ENCODE measurements at regions not wholly inside any gene's neighbourhood (a gene's known extent, or its start where the extent isn't known, plus 50 kb on each side); places are given as distances from the start of the nearest gene placed in this dataset.

GRCh38 chr5:107088907-107089306 lies 581.8 kb downstream of the EFNA5 start:
- no peaks in the 10 kb centered on the region for H3K79me2 ChIP-seq (ENCODE audit: insufficient read depth, low read length)
- no peaks in the 10 kb centered on the region for H3K9me3 ChIP-seq (ENCODE audit: control insufficient read depth in 1 of 2, insufficient read depth in 1 of 2, low read depth in 1 of 2, low read length in 2 of 2)
- ChIA-PET POLR2A (no interaction called here), CTCF (interaction anchor here (1.2 kb wide), 1 partner anchor 159 kb away, joined by 3 read pairs; no protein-coding TSS in a partner anchor), RAD21 (ENCODE audit: low non-redundant PET in 1 of 2, low total read pairs in 2 of 2, uncharacterized antibody in 2 of 2, unreplicated experiment in 2 of 2) (no interaction called here)
- TF ChIP-seq SP1 (IDR thresholded peaks at IDR 0.05; ENCODE audit: low read depth) (no peak), CBX3 (IDR thresholded peaks at IDR 0.05; ENCODE audit: low read depth) (no peak), TCF7L2 (IDR thresholded peaks at IDR 0.05; ENCODE audit: borderline replicate concordance, extremely low read depth, insufficient read depth, insufficient read length) (no peak), SIN3A (IDR thresholded peaks at IDR 0.05; ENCODE audit: low read depth) (no peak), ZNF274 (IDR thresholded peaks at IDR 0.05; ENCODE audit: low read depth, low read length) (no peak), ZFX (IDR thresholded peaks at IDR 0.05) (no peak), YY1 (IDR thresholded peaks at IDR 0.05; ENCODE audit: extremely low read depth, insufficient replicate concordance, low read depth, low read length) (no peak)
- no peak overlapping the region for H3K27ac ChIP-seq (ENCODE audit: low read depth, low read length)
- no peak overlapping the region for H2AFZ ChIP-seq (ENCODE audit: low read depth, low read length, poor library complexity, severe bottlenecking)
- DNase-seq (ENCODE audit: low read depth, low spot score) (no peak), ATAC-seq (no peak)
- no peaks in the 10 kb centered on the region for H3K36me3 ChIP-seq (ENCODE audit: control insufficient read depth in 1 of 2, insufficient read depth in 2 of 2, low read length in 2 of 2)
- H3K4me2 ChIP-seq (ENCODE audit: low read length) = no peak overlapping the region
- H3K9ac ChIP-seq (ENCODE audit: low read length) = no peak overlapping the region
- no TSS peak for BruUV-seq (replicated peaks)
- no peak overlapping the region for H3K4me3 ChIP-seq (replicated peaks in 1 of 2; ENCODE audit: low read depth in 1 of 2, low read length in 2 of 2)
- H3K9me2 ChIP-seq (ENCODE audit: insufficient read depth) = no peaks in the 10 kb centered on the region
- H4K20me1 ChIP-seq (ENCODE audit: insufficient read depth) = no peaks in the 10 kb centered on the region
- intact Hi-C loops (cut with micrococcal nuclease) = no loop called here
- H3K4me1 ChIP-seq (ENCODE audit: control insufficient read depth in 1 of 2, insufficient read depth in 2 of 2, low read length in 2 of 2) = no peaks in the 10 kb centered on the region
- no peaks in the 10 kb centered on the region for H3K27me3 ChIP-seq (ENCODE audit: insufficient read depth, low read length)

DNA sequence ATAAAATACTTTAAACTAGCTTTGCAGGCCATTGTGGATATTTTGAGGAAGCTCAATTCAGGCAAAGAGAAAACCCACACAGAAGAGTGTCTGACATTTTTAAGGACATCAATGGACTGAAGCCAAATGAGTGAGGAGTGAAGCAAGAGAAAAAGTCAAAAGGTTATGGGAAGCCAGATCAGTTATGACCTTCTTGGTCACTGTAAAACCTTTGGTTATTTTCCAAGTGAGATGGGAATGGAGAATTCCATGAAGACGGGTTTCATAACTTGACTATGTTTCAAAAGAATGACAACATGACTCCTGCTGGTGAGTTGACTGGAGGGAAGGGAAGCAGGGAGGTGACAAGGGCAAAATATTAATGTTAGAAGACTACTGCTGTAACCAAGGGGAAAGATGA lies 585.2 kb downstream of the EFNA5 start:
- no peaks in the 10 kb centered on the region for H3K36me3 ChIP-seq (ENCODE audit: control insufficient read depth in 1 of 2, insufficient read depth in 2 of 2, low read length in 2 of 2)
- H3K4me2 ChIP-seq (ENCODE audit: low read length) = no peak overlapping the region
- no peak overlapping the region for H3K9ac ChIP-seq (ENCODE audit: low read length)
- H3K9me3 ChIP-seq (ENCODE audit: control insufficient read depth in 1 of 2, insufficient read depth in 1 of 2, low read depth in 1 of 2, low read length in 2 of 2) = no peaks in the 10 kb centered on the region
- ChIA-PET RAD21 (ENCODE audit: low non-redundant PET in 1 of 2, low total read pairs in 2 of 2, uncharacterized antibody in 2 of 2, unreplicated experiment in 2 of 2) (no interaction called here), POLR2A (no interaction called here), CTCF (no interaction called here)
- H3K27me3 ChIP-seq (ENCODE audit: insufficient read depth, low read length) = no peaks in the 10 kb centered on the region
- H3K4me1 ChIP-seq (ENCODE audit: control insufficient read depth in 1 of 2, insufficient read depth in 2 of 2, low read length in 2 of 2) = no peaks in the 10 kb centered on the region
- BruUV-seq (replicated peaks) = no TSS peak
- intact Hi-C loops (cut with micrococcal nuclease) = no loop called here
- DNase-seq (ENCODE audit: low read depth, low spot score) (no peak), ATAC-seq (no peak)
- H3K79me2 ChIP-seq (ENCODE audit: insufficient read depth, low read length) = no peaks in the 10 kb centered on the region
- no peaks in the 10 kb centered on the region for H3K9me2 ChIP-seq (ENCODE audit: insufficient read depth)
- H2AFZ ChIP-seq (ENCODE audit: low read depth, low read length, poor library complexity, severe bottlenecking) = no peak overlapping the region
- H4K20me1 ChIP-seq (ENCODE audit: insufficient read depth) = no peaks in the 10 kb centered on the region
- H3K4me3 ChIP-seq (replicated peaks in 1 of 2; ENCODE audit: low read depth in 1 of 2, low read length in 2 of 2) = no peak overlapping the region
- no peak overlapping the region for H3K27ac ChIP-seq (ENCODE audit: low read depth, low read length)
- TF ChIP-seq SP1 (IDR thresholded peaks at IDR 0.05; ENCODE audit: low read depth) (no peak), MAX (IDR thresholded peaks at IDR 0.05) (no peak), FOSL1 (IDR thresholded peaks at IDR 0.05; ENCODE audit: low read depth) (no peak), CBX3 (IDR thresholded peaks at IDR 0.05; ENCODE audit: low read depth) (no peak), JUND (IDR thresholded peaks at IDR 0.05) (no peak), CEBPB (IDR thresholded peaks at IDR 0.05; ENCODE audit: low read depth) (no peak), EZH2 (IDR thresholded peaks at IDR 0.05) (no peak), YY1 (IDR thresholded peaks at IDR 0.05; ENCODE audit: extremely low read depth, insufficient replicate concordance, low read depth, low read length) (no peak), SRF (IDR thresholded peaks at IDR 0.05; ENCODE audit: low read depth) (no peak), ZBTB33 (IDR thresholded peaks at IDR 0.05; ENCODE audit: extremely low read depth, insufficient replicate concordance, low read length) (no peak), POLR2AphosphoS5 (IDR thresholded peaks at IDR 0.05; ENCODE audit: low read depth, low read length) (no peak), ELF1 (IDR thresholded peaks at IDR 0.05; ENCODE audit: borderline replicate concordance, low read depth) (no peak), TCF7L2 (IDR thresholded peaks at IDR 0.05; ENCODE audit: borderline replicate concordance, extremely low read depth, insufficient read depth, insufficient read length) (no peak)
- TF ChIP-seq, protein P1, sequence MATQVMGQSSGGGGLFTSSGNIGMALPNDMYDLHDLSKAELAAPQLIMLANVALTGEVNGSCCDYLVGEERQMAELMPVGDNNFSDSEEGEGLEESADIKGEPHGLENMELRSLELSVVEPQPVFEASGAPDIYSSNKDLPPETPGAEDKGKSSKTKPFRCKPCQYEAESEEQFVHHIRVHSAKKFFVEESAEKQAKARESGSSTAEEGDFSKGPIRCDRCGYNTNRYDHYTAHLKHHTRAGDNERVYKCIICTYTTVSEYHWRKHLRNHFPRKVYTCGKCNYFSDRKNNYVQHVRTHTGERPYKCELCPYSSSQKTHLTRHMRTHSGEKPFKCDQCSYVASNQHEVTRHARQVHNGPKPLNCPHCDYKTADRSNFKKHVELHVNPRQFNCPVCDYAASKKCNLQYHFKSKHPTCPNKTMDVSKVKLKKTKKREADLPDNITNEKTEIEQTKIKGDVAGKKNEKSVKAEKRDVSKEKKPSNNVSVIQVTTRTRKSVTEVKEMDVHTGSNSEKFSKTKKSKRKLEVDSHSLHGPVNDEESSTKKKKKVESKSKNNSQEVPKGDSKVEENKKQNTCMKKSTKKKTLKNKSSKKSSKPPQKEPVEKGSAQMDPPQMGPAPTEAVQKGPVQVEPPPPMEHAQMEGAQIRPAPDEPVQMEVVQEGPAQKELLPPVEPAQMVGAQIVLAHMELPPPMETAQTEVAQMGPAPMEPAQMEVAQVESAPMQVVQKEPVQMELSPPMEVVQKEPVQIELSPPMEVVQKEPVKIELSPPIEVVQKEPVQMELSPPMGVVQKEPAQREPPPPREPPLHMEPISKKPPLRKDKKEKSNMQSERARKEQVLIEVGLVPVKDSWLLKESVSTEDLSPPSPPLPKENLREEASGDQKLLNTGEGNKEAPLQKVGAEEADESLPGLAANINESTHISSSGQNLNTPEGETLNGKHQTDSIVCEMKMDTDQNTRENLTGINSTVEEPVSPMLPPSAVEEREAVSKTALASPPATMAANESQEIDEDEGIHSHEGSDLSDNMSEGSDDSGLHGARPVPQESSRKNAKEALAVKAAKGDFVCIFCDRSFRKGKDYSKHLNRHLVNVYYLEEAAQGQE (IDR thresholded peaks at IDR 0.05; ENCODE audit: low read depth) = no peak

Measured in HCT116 (cell line).